GM12865 (cell line): ENCODE measurements at regions not wholly inside any gene's neighbourhood (a gene's known extent, or its start where the extent isn't known, plus 50 kb on each side); places are given as distances from the start of the nearest gene placed in this dataset.

Experiments
- DNase-seq: peaks from one replicate; pipeline ENCODE4 v3.0.0; 2010; ENCODE audit warnings: low read depth
- H3K4me3 ChIP-seq: 2 replicates; pipeline ENCODE4 v1.5.1; 2011; ENCODE audit warnings: mild to moderate bottlenecking, low read depth, low read length, control low read depth
- CTCF ChIP-seq: IDR thresholded peaks from 2 replicates; pipeline ENCODE4 v1.5.1; 2011; ENCODE audit warnings: low read length, control low read depth, low read depth, inconsistent platforms; ENCODE audit not compliant: insufficient read depth; ENCODE audit errors: missing control alignments

- TF ChIP-seq CTCF: no peak
- DNase-seq: no peak
- H3K4me3 ChIP-seq: no peak overlapping the region
These were observed 793.2 kb upstream of the TMEM132C start for GRCh38 chr12:127473766-127474165.

DNA sequence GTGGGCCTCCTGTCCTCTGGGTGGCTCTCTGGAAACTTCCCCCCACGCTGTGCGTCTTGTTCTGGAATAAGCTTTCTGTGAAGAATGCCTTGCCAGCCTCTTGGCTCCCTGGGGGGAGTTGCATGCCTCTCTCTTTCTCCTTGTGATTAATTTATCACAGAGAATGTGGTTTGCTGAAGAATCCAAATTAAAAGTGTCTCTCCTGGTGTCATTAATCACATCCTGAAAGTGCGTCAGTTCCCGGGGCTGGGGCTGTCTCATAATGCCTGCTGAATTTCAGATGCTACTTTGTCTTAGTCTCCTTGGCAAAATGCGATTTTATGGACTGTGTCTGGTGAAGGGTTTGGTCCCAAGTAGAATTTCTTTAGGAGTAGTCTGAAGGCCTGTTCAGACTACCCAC, 787.7 kb upstream of the TMEM132C start:
- H3K4me3 ChIP-seq: no peak overlapping the region
- no peak for DNase-seq
- no peak for TF ChIP-seq CTCF

GRCh38 chr12:127480775-127481314, 786.1 kb upstream of the TMEM132C start:
- H3K4me3 ChIP-seq: no peak overlapping the region
- TF ChIP-seq CTCF: no peak
- no peak for DNase-seq

- no peak for DNase-seq
- H3K4me3 ChIP-seq: no peak overlapping the region
- TF ChIP-seq CTCF: no peak
These were observed 784.0 kb upstream of the TMEM132C start for GRCh38 chr12:127482950-127483349.

- no peak overlapping the region for H3K4me3 ChIP-seq
- TF ChIP-seq CTCF: peak; percentile 25
- DNase-seq: peak; percentile 66
These were observed 781.4 kb upstream of the TMEM132C start for GRCh38 chr12:127485528-127485927.

GRCh38 chr12:127487031-127487430, 779.9 kb upstream of the TMEM132C start:
- no peak for TF ChIP-seq CTCF
- H3K4me3 ChIP-seq: no peak overlapping the region

DNA sequence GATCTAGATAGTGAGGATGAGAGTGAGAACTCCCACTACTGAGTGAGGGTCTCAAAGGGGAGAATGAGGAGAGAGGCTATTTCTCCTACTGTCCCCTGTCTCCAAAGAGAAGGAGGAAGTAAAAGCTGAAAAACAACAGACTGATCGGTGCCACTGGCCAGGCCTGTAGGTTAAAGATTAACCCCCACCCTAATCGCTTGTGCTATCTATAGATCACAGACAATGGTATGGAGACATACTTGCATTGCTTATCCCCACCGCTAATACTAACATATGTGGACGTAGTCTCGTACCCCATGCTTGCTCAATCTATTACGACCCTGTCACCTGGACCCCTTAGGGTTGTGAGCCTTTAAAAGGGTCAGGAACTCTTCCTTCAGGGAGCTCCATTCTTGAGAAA, 777.9 kb upstream of the TMEM132C start:
- no peak for TF ChIP-seq CTCF
- H3K4me3 ChIP-seq: no peak overlapping the region

More at GRCh38 chr12:127487031-127487430, 779.9 kb upstream of the TMEM132C start:
- no peak for DNase-seq

More for the DNA sequence above, 777.9 kb upstream of the TMEM132C start:
- no peak for DNase-seq
